GM19463 (cell line): ENCODE measurements at regions not wholly inside any gene's neighbourhood (a gene's known extent, or its start where the extent isn't known, plus 50 kb on each side); places are given as distances from the start of the nearest gene placed in this dataset.
A peak's percentile ranks its signal among the peaks of the same experiment; 100 is the strongest.
"Not testable (repeated sequence)": the region's sequence is repeated elsewhere in the genome, so short reads cannot be mapped to it uniquely, and the experiment has no call there.

ENCODE experiments used
- ATAC-seq: cut with Tn5 transposase; IDR thresholded peaks from one replicate; pipeline ENCODE4 v1.9.1; 2021; ENCODE audit warnings: mild to moderate bottlenecking, moderate library complexity; ENCODE audit not compliant: unreplicated experiment

- no peak for ATAC-seq
These were observed 203.1 kb downstream of the ARHGEF9 start for GRCh38 chrX:63581906-63582305.

GRCh38 chrX:63581398-63581797, 203.6 kb downstream of the ARHGEF9 start:
- ATAC-seq: no peak

- no peak for ATAC-seq
These were observed 208.5 kb downstream of the ARHGEF9 start for GRCh38 chrX:63576533-63576932.

GRCh38 chrX:63575700-63576099, 209.3 kb downstream of the ARHGEF9 start:
- not testable (repeated sequence) for ATAC-seq

- ATAC-seq: no peak
These were observed 215.7 kb upstream of the SPIN4 start for GRCh38 chrX:63566856-63567255.

GRCh38 chrX:63561425-63561824, 210.3 kb upstream of the SPIN4 start:
- ATAC-seq: no peak

GRCh38 chrX:63560601-63561218, 209.6 kb upstream of the SPIN4 start:
- ATAC-seq: peak; percentile 96

- no peak for ATAC-seq
These were observed 200.7 kb upstream of the SPIN4 start for GRCh38 chrX:63551856-63552255.

- ATAC-seq: no peak
These were observed 179.5 kb upstream of the SPIN4 start for GRCh38 chrX:63530654-63531053.

GRCh38 chrX:63529961-63530360, 178.8 kb upstream of the SPIN4 start:
- no peak for ATAC-seq

- no peak for ATAC-seq
These were observed 175.7 kb upstream of the SPIN4 start for GRCh38 chrX:63526863-63527262.

- peak; percentile 56 for ATAC-seq
These were observed 174.4 kb upstream of the SPIN4 start for GRCh38 chrX:63525491-63525890.

- ATAC-seq: not testable (repeated sequence)
These were observed 168.2 kb upstream of the SPIN4 start for GRCh38 chrX:63519368-63519767.

GRCh38 chrX:63514569-63515080, 163.5 kb upstream of the SPIN4 start:
- no peak for ATAC-seq

- no peak for ATAC-seq
These were observed 162.9 kb upstream of the SPIN4 start for GRCh38 chrX:63513825-63514568.

GRCh38 chrX:63511361-63511760, 160.2 kb upstream of the SPIN4 start:
- no peak for ATAC-seq

GRCh38 chrX:63508668-63509067, 157.5 kb upstream of the SPIN4 start:
- ATAC-seq: no peak

- no peak for ATAC-seq
These were observed 155.2 kb upstream of the SPIN4 start for GRCh38 chrX:63506320-63506719.

- ATAC-seq: no peak
These were observed 152.4 kb upstream of the SPIN4 start for GRCh38 chrX:63503541-63503940.

- no peak for ATAC-seq
These were observed 137.6 kb upstream of the SPIN4 start for GRCh38 chrX:63488546-63489373.

- ATAC-seq: no peak
These were observed 124.1 kb upstream of the SPIN4 start for GRCh38 chrX:63475200-63475599.

GRCh38 chrX:63471004-63471403, 119.9 kb upstream of the SPIN4 start:
- ATAC-seq: no peak
